Calu3 (cell line): ENCODE measurements at regions not wholly inside any gene's neighbourhood (a gene's known extent, or its start where the extent isn't known, plus 50 kb on each side); places are given as distances from the start of the nearest gene placed in this dataset.
"Not testable (repeated sequence)": the region's sequence is repeated elsewhere in the genome, so short reads cannot be mapped to it uniquely, and the experiment has no call there.

Experiments used
- BruUV-seq: library from RNA; stranded (reverse); fragments of 400-500 nt; replicated peaks from 2 replicates; lab custom pipeline; 2021; lab: Mats Ljungman, UMichigan
- CTCF ChIA-PET: fragments of 300-600 bp; sonication (Branson Sonifier 250); formaldehyde crosslinking; loops from one replicate; lab custom pipeline; 2022; ENCODE audit warnings: antibody characterized with exemption; lab: Charles Lee
- DNase-seq: peaks from one replicate; pipeline ENCODE4 v3.0.0; 2022
- H3K27ac Mint-ChIP-seq: one replicate; pipeline ENCODE4 v1.8.0; 2022; ENCODE audit warnings: mixed read lengths; ENCODE audit not compliant: unreplicated experiment
- H3K27me3 Mint-ChIP-seq: one replicate; pipeline ENCODE4 v1.8.0; 2022; ENCODE audit warnings: mixed read lengths; ENCODE audit not compliant: unreplicated experiment
- H3K36me3 Mint-ChIP-seq: one replicate; pipeline ENCODE4 v1.8.0; 2022; ENCODE audit warnings: mild to moderate bottlenecking, moderate library complexity, mixed read lengths; ENCODE audit not compliant: insufficient read depth, unreplicated experiment
- H3K4me1 Mint-ChIP-seq: one replicate; pipeline ENCODE4 v1.8.0; 2022; ENCODE audit warnings: mild to moderate bottlenecking, low read depth, mixed read lengths; ENCODE audit not compliant: unreplicated experiment
- H3K4me3 Mint-ChIP-seq: one replicate; pipeline ENCODE4 v1.8.0; 2022; ENCODE audit warnings: mild to moderate bottlenecking, low read depth, moderate library complexity, mixed read lengths; ENCODE audit not compliant: unreplicated experiment
- H3K9me3 Mint-ChIP-seq: one replicate; pipeline ENCODE4 v1.8.0; 2022; ENCODE audit warnings: low read depth, mixed read lengths; ENCODE audit not compliant: unreplicated experiment
- CTCF ChIP-seq: fragments of 200-600 bp; IDR thresholded peaks from one replicate; pipeline ENCODE4 v1.8.0; 2022; ENCODE audit warnings: antibody characterized with exemption; ENCODE audit not compliant: unreplicated experiment
- intact Hi-C: fragments of 100-400 bp; cut with micrococcal nuclease; formaldehyde crosslinking; loops from one replicate; pipeline ENCODE4 v1.10.0; 2022; ENCODE audit not compliant: unreplicated experiment

- Mint-ChIP-seq H3K36me3 (no peaks in the 10 kb centered on the region), H3K9me3 (no peaks in the 10 kb centered on the region), H3K4me3 (no peak overlapping the region), H3K27ac (no peak overlapping the region), H3K27me3 (no peaks in the 10 kb centered on the region), H3K4me1 (no peaks in the 10 kb centered on the region)
- BruUV-seq, result no TSS peak
- CTCF ChIA-PET, result no interaction called here
- TF ChIP-seq CTCF, result no peak
- intact Hi-C loops, result no loop called here
- DNase-seq, result no peak
Measured at GRCh38 chr13:82963226-82964099, 918.8 kb downstream of the SLITRK1 start.

GRCh38 chr13:82962397-82962796 lies 919.9 kb downstream of the SLITRK1 start:
- Mint-ChIP-seq H3K27ac (no peak overlapping the region), H3K9me3 (no peaks in the 10 kb centered on the region), H3K27me3 (no peaks in the 10 kb centered on the region), H3K4me3 (no peak overlapping the region), H3K4me1 (no peaks in the 10 kb centered on the region), H3K36me3 (no peaks in the 10 kb centered on the region)
- intact Hi-C loops, result no loop called here
- CTCF ChIA-PET, result no interaction called here
- no TSS peak for BruUV-seq
- no peak for DNase-seq
- TF ChIP-seq CTCF, result no peak

GRCh38 chr13:82961757-82962156 lies 920.5 kb downstream of the SLITRK1 start:
- no peak overlapping the region for H3K27ac Mint-ChIP-seq
- H3K36me3 Mint-ChIP-seq, result no peaks in the 10 kb centered on the region
- no peaks in the 10 kb centered on the region for H3K27me3 Mint-ChIP-seq
- H3K9me3 Mint-ChIP-seq, result no peaks in the 10 kb centered on the region
- H3K4me1 Mint-ChIP-seq, result no peaks in the 10 kb centered on the region
- no peak for DNase-seq
- intact Hi-C loops, result no loop called here
- no peak for TF ChIP-seq CTCF
- H3K4me3 Mint-ChIP-seq, result no peak overlapping the region
- BruUV-seq, result no TSS peak
- CTCF ChIA-PET, result no interaction called here

GRCh38 chr13:82952336-82952735 lies 929.9 kb downstream of the SLITRK1 start:
- H3K27me3 Mint-ChIP-seq, H3K36me3 Mint-ChIP-seq, intact Hi-C loops, BruUV-seq, H3K27ac Mint-ChIP-seq, H3K4me1 Mint-ChIP-seq, CTCF ChIA-PET, DNase-seq, H3K4me3 Mint-ChIP-seq, H3K9me3 Mint-ChIP-seq: not testable (repeated sequence)

- no peak for DNase-seq
- H3K27me3 Mint-ChIP-seq, result no peaks in the 10 kb centered on the region
- CTCF ChIA-PET, result no interaction called here
- H3K4me3 Mint-ChIP-seq, result no peak overlapping the region
- no peak overlapping the region for H3K27ac Mint-ChIP-seq
- intact Hi-C loops, result no loop called here
- H3K4me1 Mint-ChIP-seq, result peaks cover 8% of the 10 kb centered on the region
- no TSS peak for BruUV-seq
- H3K9me3 Mint-ChIP-seq, result no peaks in the 10 kb centered on the region
- no peak for TF ChIP-seq CTCF
- no peaks in the 10 kb centered on the region for H3K36me3 Mint-ChIP-seq
Measured at GRCh38 chr13:82947683-82948082, 934.6 kb downstream of the SLITRK1 start.
